Hindlimb muscle (tissue), 1 donor: ENCODE measurements at regions not wholly inside any gene's neighbourhood (a gene's known extent, or its start where the extent isn't known, plus 50 kb on each side); places are given as distances from the start of the nearest gene placed in this dataset.

Source experiments
- DNase-seq: peaks from one replicate; pipeline ENCODE4 v3.0.0-alpha.2; 2013

GRCh38 chr15:81987628-81988027 is 58.2 kb downstream of the MEX3B start:
- DNase-seq: no peak

GRCh38 chr15:81983497-81983896 is 62.3 kb downstream of the MEX3B start:
- DNase-seq: no peak

- no peak for DNase-seq
Observed at GRCh38 chr15:81982808-81983207, 63.0 kb downstream of the MEX3B start.

GRCh38 chr15:81981908-81982307 is 63.9 kb downstream of the MEX3B start:
- DNase-seq: no peak

GRCh38 chr15:81977464-81977863 is 68.4 kb downstream of the MEX3B start:
- DNase-seq: no peak

- no peak for DNase-seq
Observed at GRCh38 chr15:81968691-81969090, 77.1 kb downstream of the MEX3B start.

GRCh38 chr15:81966631-81967030 is 79.2 kb downstream of the MEX3B start:
- no peak for DNase-seq

- no peak for DNase-seq
Observed at GRCh38 chr15:81962482-81962881, 83.3 kb downstream of the MEX3B start.

GRCh38 chr15:81959196-81959595 is 86.6 kb downstream of the MEX3B start:
- DNase-seq: no peak

- DNase-seq: no peak
Observed at GRCh38 chr15:81957698-81958097, 88.1 kb downstream of the MEX3B start.

GRCh38 chr15:81955382-81956062 is 90.3 kb downstream of the MEX3B start:
- DNase-seq: no peak

GRCh38 chr15:81954158-81954783 is 91.5 kb downstream of the MEX3B start:
- no peak for DNase-seq

GRCh38 chr15:81950841-81951414 is 94.9 kb downstream of the MEX3B start:
- DNase-seq: no peak

GRCh38 chr15:81948751-81949150 is 97.1 kb downstream of the MEX3B start:
- no peak for DNase-seq

- DNase-seq: no peak
Observed at GRCh38 chr15:81948222-81948621, 97.6 kb downstream of the MEX3B start.

- DNase-seq: no peak
Observed at GRCh38 chr15:81947548-81947947, 98.3 kb downstream of the MEX3B start.

GRCh38 chr15:81945014-81945615 is 100.7 kb downstream of the MEX3B start:
- DNase-seq: no peak

- DNase-seq: no peak
Observed at GRCh38 chr15:81942655-81943195, 103.1 kb downstream of the MEX3B start.

GRCh38 chr15:81942157-81942556 is 103.7 kb downstream of the MEX3B start:
- DNase-seq: no peak

GRCh38 chr15:81941479-81941878 is 104.3 kb downstream of the MEX3B start:
- no peak for DNase-seq

GRCh38 chr15:81940467-81941451 is 105.1 kb downstream of the MEX3B start:
- DNase-seq: peak; percentile 51
